BJ (cell line): ENCODE measurements at regions not wholly inside any gene's neighbourhood (a gene's known extent, or its start where the extent isn't known, plus 50 kb on each side); places are given as distances from the start of the nearest gene placed in this dataset.

Experiments used
- CTCF ChIA-PET: fragments of 350-600 bp; formaldehyde crosslinking; extraction: SDS; loops from one replicate; lab custom pipeline; 2021; ENCODE audit warnings: antibody characterized with exemption, inconsistent platforms; lab: Yijun Ruan, JAX
- POLR2A ChIA-PET: fragments of 300-600 bp; sonication (Branson Sonifier 250); formaldehyde crosslinking; extraction: SDS; loops from one replicate; lab custom pipeline; 2021; ENCODE audit warnings: antibody characterized with exemption; lab: Charles Lee
- DNase-seq: peaks from one replicate; pipeline ENCODE4 v3.0.0-alpha.2; 2011; ENCODE audit warnings: low read depth
- H3K27me3 ChIP-seq: 2 replicates; pipeline ENCODE4 v1.6.0; 2011; ENCODE audit warnings: low read length; ENCODE audit not compliant: control insufficient read depth, insufficient read depth
- H3K36me3 ChIP-seq: 2 replicates; pipeline ENCODE4 v1.5.1; 2011; ENCODE audit warnings: low read length; ENCODE audit not compliant: control insufficient read depth, insufficient read depth
- H3K4me3 ChIP-seq: 2 replicates; pipeline ENCODE4 v1.5.1; 2011; ENCODE audit warnings: low read depth, mild to moderate bottlenecking, control low read depth, low read length
- CTCF ChIP-seq: IDR thresholded peaks from 2 replicates; pipeline ENCODE4 v1.5.1; 2011; ENCODE audit warnings: low read depth, mild to moderate bottlenecking, control low read depth, inconsistent platforms, low read length, moderate library complexity; ENCODE audit not compliant: insufficient read depth

DNA sequence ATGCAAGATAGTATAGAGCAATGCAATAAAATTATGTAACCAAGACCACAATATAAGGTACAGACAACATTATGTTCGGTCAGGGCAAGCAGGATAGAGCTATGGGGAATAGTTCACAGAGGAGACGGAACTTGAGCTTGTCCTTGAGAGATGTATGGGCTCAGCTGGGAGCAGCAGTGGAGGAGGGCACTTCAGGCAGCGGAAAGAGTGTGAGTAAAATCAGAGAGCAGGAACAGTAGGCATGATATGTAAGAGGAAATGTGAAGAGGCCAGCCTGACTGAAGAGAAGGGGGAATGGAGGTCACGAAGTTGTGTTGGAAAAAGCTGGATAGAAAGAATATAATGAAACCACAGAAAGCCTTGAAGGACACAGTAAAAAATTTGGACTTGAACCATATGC is 217.2 kb upstream of the NOCT start:
- Histone ChIP-seq H3K36me3 (no peaks in the 10 kb centered on the region), H3K27me3 (peaks cover 5% of the 10 kb centered on the region), H3K4me3 (no peak overlapping the region)
- no peak for TF ChIP-seq CTCF
- CTCF ChIA-PET, result no interaction called here
- POLR2A ChIA-PET, result no interaction called here
- no peak for DNase-seq

GRCh38 chr4:138797646-138798045 is 217.9 kb upstream of the NOCT start:
- Histone ChIP-seq H3K4me3 (no peak overlapping the region), H3K27me3 (peaks cover 5% of the 10 kb centered on the region), H3K36me3 (no peaks in the 10 kb centered on the region)
- ChIA-PET CTCF (no interaction called here), POLR2A (no interaction called here)
- DNase-seq, result no peak
- no peak for TF ChIP-seq CTCF

DNA sequence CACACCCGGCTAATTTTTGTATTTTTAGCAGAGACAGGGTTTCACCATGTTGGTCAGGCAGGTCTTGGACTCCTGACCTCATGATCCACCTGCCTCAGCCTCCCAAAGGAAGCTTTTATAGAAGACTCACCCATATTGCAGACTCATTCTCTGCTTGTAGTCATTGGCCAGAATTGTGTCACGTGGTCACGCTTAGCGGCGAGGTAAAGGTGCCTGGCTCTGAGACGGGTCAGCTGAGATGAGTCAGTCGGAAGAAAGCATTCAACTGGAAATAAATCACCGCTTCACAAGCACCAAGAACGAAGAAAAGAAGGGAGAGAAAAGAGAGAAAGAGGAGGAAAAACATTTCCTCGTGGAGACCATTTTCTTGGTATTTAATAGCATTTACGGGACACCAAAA is 218.8 kb upstream of the NOCT start:
- Histone ChIP-seq H3K4me3 (no peak overlapping the region), H3K27me3 (peaks cover 5% of the 10 kb centered on the region), H3K36me3 (no peaks in the 10 kb centered on the region)
- TF ChIP-seq CTCF, result no peak
- CTCF ChIA-PET, result no interaction called here
- POLR2A ChIA-PET, result no interaction called here
- DNase-seq, result no peak

DNA sequence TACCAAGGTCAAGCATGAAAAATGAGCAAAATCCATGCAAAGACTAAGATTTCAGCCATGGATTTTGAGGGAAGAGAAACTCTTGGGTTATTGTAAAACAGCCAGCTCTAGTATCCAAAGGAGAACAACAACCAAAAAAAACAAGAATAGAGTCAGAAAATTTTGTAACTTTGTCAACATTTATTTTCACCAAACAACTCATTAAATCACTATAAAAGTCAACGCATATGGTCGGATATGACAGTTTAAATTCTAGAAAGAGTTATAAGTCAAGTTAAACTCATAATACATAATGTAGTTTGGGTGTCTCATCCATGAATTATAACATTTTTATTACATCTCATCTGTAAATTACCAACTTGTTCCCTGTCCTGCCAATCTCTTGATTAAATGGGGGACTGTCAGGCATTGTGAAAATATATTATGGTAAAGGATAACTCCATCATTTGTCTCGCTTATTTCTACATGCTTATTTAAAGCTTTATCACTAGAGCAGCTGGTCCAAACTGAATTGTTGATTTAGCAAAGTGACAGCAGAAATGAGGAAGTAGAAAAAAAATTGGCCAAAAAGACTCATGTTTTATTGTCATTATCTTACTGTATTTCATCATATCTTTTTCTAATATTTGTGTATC is 224.8 kb upstream of the NOCT start:
- Histone ChIP-seq H3K36me3 (no peaks in the 10 kb centered on the region), H3K4me3 (no peak overlapping the region), H3K27me3 (peaks cover 4% of the 10 kb centered on the region; the same call in 1 of the 2 replicates)
- TF ChIP-seq CTCF, result no peak
- CTCF ChIA-PET, result interaction anchor here (1.0 kb wide), 1 partner anchor 9 kb away, joined by 3 read pairs; no protein-coding TSS in a partner anchor
- no peak for DNase-seq
- POLR2A ChIA-PET, result no interaction called here

DNA sequence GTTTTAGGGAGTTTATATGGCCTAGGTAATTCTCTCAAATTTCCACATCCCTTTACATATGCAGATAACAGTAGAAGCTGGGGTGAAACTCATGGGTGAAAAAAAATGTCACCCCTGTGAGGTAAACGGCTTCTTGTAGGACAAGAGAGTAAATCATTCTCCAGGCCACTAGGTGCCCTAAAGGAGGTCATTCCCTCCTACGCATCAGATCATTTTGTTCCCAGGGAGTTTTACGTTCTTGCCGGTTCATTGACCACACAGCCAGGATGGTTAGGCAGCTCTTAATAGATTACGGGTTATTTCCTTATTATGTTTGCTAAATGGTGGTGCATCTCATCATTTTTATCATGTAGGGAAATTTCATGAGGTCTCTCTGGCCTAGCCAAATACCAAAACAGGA is 225.8 kb upstream of the NOCT start:
- Histone ChIP-seq H3K36me3 (no peaks in the 10 kb centered on the region), H3K27me3 (peaks cover 4% of the 10 kb centered on the region; the same call in 1 of the 2 replicates), H3K4me3 (no peak overlapping the region)
- TF ChIP-seq CTCF, result no peak
- ChIA-PET POLR2A (no interaction called here), CTCF (no interaction called here)
- no peak for DNase-seq
